Astrocyte (in vitro differentiated cells and primary cell): ENCODE measurements at regions not wholly inside any gene's neighbourhood (a gene's known extent, or its start where the extent isn't known, plus 50 kb on each side); places are given as distances from the start of the nearest gene placed in this dataset.

ENCODE experiments used
- CTCF ChIP-seq: IDR thresholded peaks from 2 replicates; pipeline ENCODE4 v1.5.1; 2011; ENCODE audit warnings: low read depth, mild to moderate bottlenecking, inconsistent platforms, low read length, moderate library complexity; ENCODE audit not compliant: insufficient read depth
- EZH2 ChIP-seq: IDR thresholded peaks from 2 replicates; pipeline ENCODE4 v1.6.1; 2012; ENCODE audit warnings: mild to moderate bottlenecking, low read length, inconsistent platforms; ENCODE audit not compliant: insufficient read depth

DNA sequence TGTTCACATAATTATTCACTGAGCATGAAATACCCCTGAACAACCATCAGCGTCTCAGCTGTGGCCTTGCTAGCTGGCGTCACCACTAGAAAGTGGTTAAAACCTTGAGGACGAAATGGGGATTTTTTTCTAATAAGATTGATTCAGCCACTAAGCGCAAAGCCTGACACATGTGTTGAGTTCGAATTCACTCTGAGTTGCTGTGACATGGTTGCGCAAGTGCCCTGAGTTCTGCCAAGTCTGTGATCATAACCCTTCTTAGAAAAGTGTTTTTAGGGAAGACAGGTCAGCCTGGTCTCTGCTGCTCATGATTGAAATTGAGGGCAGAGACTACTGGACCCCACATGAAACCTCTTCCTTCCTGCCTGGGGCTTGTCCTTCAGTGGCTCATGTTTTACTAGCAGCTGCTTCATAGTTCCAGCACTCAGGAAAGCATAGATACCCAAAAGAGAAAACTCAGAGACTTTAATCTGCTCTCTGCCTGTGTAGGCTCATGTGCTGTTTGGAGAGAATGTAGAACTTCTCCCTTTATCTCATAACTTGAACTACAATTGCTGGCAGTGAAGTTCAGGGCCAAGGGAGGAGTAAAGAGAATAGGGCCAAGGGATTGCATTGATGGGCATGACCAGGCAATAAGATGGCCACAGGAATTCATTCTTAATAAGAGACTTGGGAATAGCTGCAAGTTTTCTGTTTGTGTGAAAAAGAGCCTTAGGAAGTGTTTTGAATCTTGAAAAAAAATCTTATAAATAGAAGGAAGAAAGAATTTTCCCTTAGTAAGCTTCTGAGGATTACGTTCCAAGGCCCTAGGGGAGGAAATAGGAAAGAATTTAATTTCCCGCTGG is 66.8 kb upstream of the CXCL14 start:
- TF ChIP-seq CTCF, result no peak
- no peak for TF ChIP-seq EZH2
